IMR-90 (cell line): ENCODE measurements at regions not wholly inside any gene's neighbourhood (a gene's known extent, or its start where the extent isn't known, plus 50 kb on each side); places are given as distances from the start of the nearest gene placed in this dataset.

Experiments
- ATAC-seq: fragments of 200-7000 bp; cut with Tn5 transposase; 2 replicates; pipeline ENCODE4 v1.9.1; 2020; ENCODE audit warnings: low read depth, mild to moderate bottlenecking, moderate library complexity
- BruUV-seq: library from RNA; stranded (reverse); fragments of 400-500 nt; replicated peaks from 2 replicates; lab custom pipeline; 2021; lab: Mats Ljungman, UMichigan
- CTCF ChIA-PET: fragments of 300-600 bp; formaldehyde crosslinking; extraction: SDS; loops from one replicate; lab custom pipeline; 2021; ENCODE audit warnings: antibody characterized with exemption; lab: Yijun Ruan, JAX
- POLR2A ChIA-PET: fragments of 300-600 bp; sonication (Branson Sonifier 250); formaldehyde crosslinking; loops from one replicate; lab custom pipeline; 2022; ENCODE audit warnings: antibody characterized with exemption; ENCODE audit not compliant: unreplicated experiment; lab: Charles Lee
- DNase-seq: peaks from one replicate; pipeline ENCODE4 v3.0.0; 2013
- H2AFZ ChIP-seq: replicated peaks from 2 replicates; pipeline ENCODE3; 2013; ENCODE audit warnings: low read length, mild to moderate bottlenecking; ENCODE audit not compliant: poor library complexity
- H2AK5ac ChIP-seq: 2 replicates; pipeline ENCODE4 v1.6.1; 2013; ENCODE audit warnings: low read depth, low read length, inconsistent platforms
- H2AK9ac ChIP-seq: replicated peaks from 2 replicates; pipeline ENCODE3; 2013; ENCODE audit warnings: mild to moderate bottlenecking, low read depth, low read length, moderate library complexity; ENCODE audit not compliant: poor library complexity
- H2BK120ac ChIP-seq: 2 replicates; pipeline ENCODE4 v1.6.1; 2013; ENCODE audit warnings: low read depth, low read length, inconsistent platforms
- H2BK15ac ChIP-seq: 3 replicates; pipeline ENCODE4 v1.6.1; 2013; ENCODE audit warnings: low read depth, low read length, inconsistent platforms
- H2BK20ac ChIP-seq: 2 replicates; pipeline ENCODE4 v1.6.1; 2013; ENCODE audit warnings: low read depth, mild to moderate bottlenecking, inconsistent platforms, low read length, moderate library complexity
- H2BK5ac ChIP-seq: 2 replicates; pipeline ENCODE4 v1.6.1; 2013; ENCODE audit warnings: mild to moderate bottlenecking, low read depth, low read length, inconsistent platforms; ENCODE audit not compliant: poor library complexity, severe bottlenecking
- H3K14ac ChIP-seq: replicated peaks from 2 replicates; pipeline ENCODE4 v1.6.1; 2013; ENCODE audit warnings: low read depth, low read length, inconsistent platforms
- H3K18ac ChIP-seq: 2 replicates; pipeline ENCODE4 v1.6.1; 2013; ENCODE audit warnings: low read depth, low read length, control low read depth
- H3K23ac ChIP-seq: 2 replicates; pipeline ENCODE4 v1.6.1; 2013; ENCODE audit warnings: low read depth, low read length, inconsistent platforms
- H3K27ac ChIP-seq: 2 replicates; pipeline ENCODE4 v1.5.1; 2013; ENCODE audit warnings: mild to moderate bottlenecking, control low read depth, low read length; ENCODE audit not compliant: insufficient read depth
- H3K27me3 ChIP-seq: 2 replicates; pipeline ENCODE4 v1.6.1; 2013; ENCODE audit warnings: low read length; ENCODE audit not compliant: control insufficient read depth, insufficient read depth
- H3K36me3 ChIP-seq: 2 replicates; pipeline ENCODE4 v1.6.1; 2013; ENCODE audit warnings: low read length, mixed read lengths; ENCODE audit not compliant: control insufficient read depth, insufficient read depth
- H3K4ac ChIP-seq: 2 replicates; pipeline ENCODE4 v1.6.1; 2013; ENCODE audit warnings: low read depth, low read length, inconsistent platforms
- H3K4me1 ChIP-seq: 2 replicates; pipeline ENCODE4 v1.6.1; 2013; ENCODE audit warnings: low read length, mixed read lengths; ENCODE audit not compliant: control insufficient read depth, insufficient read depth
- H3K4me2 ChIP-seq: 2 replicates; pipeline ENCODE4 v1.6.1; 2013; ENCODE audit warnings: low read depth, mild to moderate bottlenecking, control low read depth, low read length, moderate library complexity
- H3K4me3 ChIP-seq: 2 replicates; pipeline ENCODE4 v1.5.1; 2013; ENCODE audit warnings: low read depth, mild to moderate bottlenecking, control low read depth, low read length, moderate library complexity; ENCODE audit not compliant: insufficient read depth
- H3K56ac ChIP-seq: 2 replicates; pipeline ENCODE4 v1.6.1; 2013; ENCODE audit warnings: low read length, inconsistent platforms; ENCODE audit not compliant: insufficient read depth; ENCODE audit errors: extremely low read depth
- H3K79me1 ChIP-seq, 2 experiments: 2 replicates each; pipeline ENCODE4 v1.6.1; 2013; ENCODE audit warnings: low read length in 2 of 2, inconsistent platforms in 1 of 2, low read depth in 1 of 2
- H3K9ac ChIP-seq: 2 replicates; pipeline ENCODE4 v1.6.1; 2013; ENCODE audit warnings: low read depth, low read length, control low read depth
- H3K9me1 ChIP-seq: 2 replicates; pipeline ENCODE4 v1.6.1; 2013; ENCODE audit warnings: low read length, inconsistent platforms; ENCODE audit not compliant: insufficient read depth
- H3K9me3 ChIP-seq: 2 replicates; pipeline ENCODE4 v1.6.1; 2013; ENCODE audit warnings: low read length; ENCODE audit not compliant: control insufficient read depth, insufficient read depth
- H4K20me1 ChIP-seq: 2 replicates; pipeline ENCODE4 v1.6.1; 2013; ENCODE audit warnings: low read length, inconsistent platforms; ENCODE audit not compliant: insufficient read depth
- H4K5ac ChIP-seq: 2 replicates; pipeline ENCODE4 v1.6.1; 2013; ENCODE audit warnings: mild to moderate bottlenecking, low read depth, low read length, control low read depth
- H4K8ac ChIP-seq, 2 experiments: 2 replicates each; pipeline ENCODE4 v1.6.1; 2013; ENCODE audit warnings: low read depth in 2 of 2, low read length in 2 of 2, control low read depth in 1 of 2, inconsistent platforms in 1 of 2
- H4K91ac ChIP-seq: 2 replicates; pipeline ENCODE4 v1.6.1; 2013; ENCODE audit warnings: low read depth, low read length, inconsistent platforms; ENCODE audit not compliant: insufficient read depth
- BHLHE40 ChIP-seq: fragments of 150-350 bp; IDR thresholded peaks from 2 replicates; pipeline ENCODE4 v1.6.1; 2016; ENCODE audit warnings: mild to moderate bottlenecking, low read depth, low read length
- CEBPB ChIP-seq: IDR thresholded peaks from 2 replicates; pipeline ENCODE4 v1.6.1; 2012; ENCODE audit warnings: low read depth, low read length, improper control_type of control experiment
- MAFK ChIP-seq: IDR thresholded peaks from 2 replicates; pipeline ENCODE4 v1.6.1; 2012; ENCODE audit warnings: low read depth, low read length, improper control_type of control experiment
- MAZ ChIP-seq: IDR thresholded peaks from 2 replicates; pipeline ENCODE4 v1.6.1; 2012; ENCODE audit warnings: low read depth, mild to moderate bottlenecking, low read length, improper control_type of control experiment, moderate library complexity, borderline replicate concordance
- MXI1 ChIP-seq: IDR thresholded peaks from 2 replicates; pipeline ENCODE4 v1.6.1; 2012; ENCODE audit warnings: low read depth, mild to moderate bottlenecking, low read length, moderate library complexity, borderline replicate concordance
- NFE2L2 ChIP-seq: fragments of 150-350 bp; IDR thresholded peaks from 2 replicates; pipeline ENCODE4 v1.6.1; 2016; ENCODE audit warnings: low read depth, mild to moderate bottlenecking, low read length
- POLR2A ChIP-seq: IDR thresholded peaks from 2 replicates; pipeline ENCODE4 v1.6.1; 2012; ENCODE audit warnings: mild to moderate bottlenecking, low read depth, low read length
- RAD21 ChIP-seq: IDR thresholded peaks from 2 replicates; pipeline ENCODE4 v1.6.1; 2012; ENCODE audit warnings: low read length, improper control_type of control experiment
- RFX5 ChIP-seq: IDR thresholded peaks from 2 replicates; pipeline ENCODE4 v1.8.0; 2012; ENCODE audit warnings: low read depth, mild to moderate bottlenecking, low read length, moderate library complexity
- SMC3 ChIP-seq: fragments of 150-350 bp; IDR thresholded peaks from 2 replicates; pipeline ENCODE4 v1.6.1; 2016; ENCODE audit warnings: low read depth, mild to moderate bottlenecking, antibody characterized with exemption, low read length, moderate library complexity
- USF2 ChIP-seq: fragments of 150-350 bp; IDR thresholded peaks from 2 replicates; pipeline ENCODE4 v1.6.1; 2017; ENCODE audit warnings: mild to moderate bottlenecking, antibody characterized with exemption, low read length, low read depth
- WGBS, 2 experiments: methylation state at CpG; one replicate each; pipeline versions ENCODE4 v1.1.5 to v1.1.7; 2013; ENCODE audit warnings: missing lambda C conversion rate in 2 of 2; ENCODE audit not compliant: insufficient read length in 1 of 2; ENCODE audit errors: extremely low coverage in 2 of 2; 5-methylcytosine and 5-hydroxymethylcytosine counted together
- dilution Hi-C: fragments of 300-500 bp; cut with HindIII; formaldehyde crosslinking; loops from one replicate; pipeline ENCODE4 v1.14.3; 2018; ENCODE audit warnings: low sequenced_read_pairs; ENCODE audit not compliant: unreplicated experiment
- in situ Hi-C: fragments of 300-500 bp; cut with MboI; formaldehyde crosslinking; loops from 3 replicates; pipeline ENCODE4 v1.14.3; 2019; ENCODE audit warnings: low sequenced_read_pairs, inconsistent platforms, mixed read lengths
- intact Hi-C: fragments of 100-400 bp; cut with micrococcal nuclease; formaldehyde crosslinking; loops from 2 replicates; pipeline ENCODE4 v1.10.0; 2022
- TF ChIP-seq, protein P1 (sequence below): fragments of 150-350 bp; IDR thresholded peaks from 2 replicates; pipeline ENCODE4 v1.6.1; 2016; ENCODE audit warnings: low read depth, mild to moderate bottlenecking, low read length, moderate library complexity, borderline replicate concordance

- H2AFZ ChIP-seq: no peak overlapping the region
- no peak overlapping the region for H2BK5ac ChIP-seq
- H4K91ac ChIP-seq: no peak overlapping the region
- intact Hi-C loops (no loop called here), in situ Hi-C loops (no loop called here), dilution Hi-C loops (no loop called here)
- H3K56ac ChIP-seq: no peak overlapping the region
- H3K14ac ChIP-seq: no peak overlapping the region
- H3K79me1 ChIP-seq: no peaks in the 10 kb centered on the region
- no peaks in the 10 kb centered on the region for H3K27me3 ChIP-seq
- no peak overlapping the region for H2BK20ac ChIP-seq
- no peak overlapping the region for H2AK9ac ChIP-seq
- no peak overlapping the region for H4K5ac ChIP-seq
- no peak overlapping the region for H3K4ac ChIP-seq
- no peak overlapping the region for H3K9ac ChIP-seq
- no peak overlapping the region for H2BK15ac ChIP-seq
- no peak for DNase-seq
- no peak overlapping the region for H3K4me3 ChIP-seq
- no peak overlapping the region for H3K18ac ChIP-seq
- H3K9me1 ChIP-seq: no peaks in the 10 kb centered on the region
- H4K8ac ChIP-seq: no peak overlapping the region
- H2AK5ac ChIP-seq: no peak overlapping the region
- H2BK120ac ChIP-seq: no peak overlapping the region
- no peak for ATAC-seq
- H3K36me3 ChIP-seq: no peaks in the 10 kb centered on the region
- ChIA-PET CTCF (no interaction called here), POLR2A (no interaction called here)
- no peaks in the 10 kb centered on the region for H3K4me1 ChIP-seq
- H3K9me3 ChIP-seq: peaks cover 6% of the 10 kb centered on the region; the same call in 1 of the 2 replicates
- no peak overlapping the region for H3K27ac ChIP-seq
- H4K20me1 ChIP-seq: no peaks in the 10 kb centered on the region
- no CpG with 5 or more reads among the region's 2 CpGs for whole genome bisulfite sequencing, 2 experiments
- TF ChIP-seq NFE2L2 (no peak), RFX5 (no peak), MAFK (no peak), BHLHE40 (no peak), SMC3 (no peak), MAZ (no peak), MXI1 (no peak), CEBPB (no peak), RAD21 (no peak), POLR2A (no peak), USF2 (no peak)
- TF ChIP-seq, protein P1, sequence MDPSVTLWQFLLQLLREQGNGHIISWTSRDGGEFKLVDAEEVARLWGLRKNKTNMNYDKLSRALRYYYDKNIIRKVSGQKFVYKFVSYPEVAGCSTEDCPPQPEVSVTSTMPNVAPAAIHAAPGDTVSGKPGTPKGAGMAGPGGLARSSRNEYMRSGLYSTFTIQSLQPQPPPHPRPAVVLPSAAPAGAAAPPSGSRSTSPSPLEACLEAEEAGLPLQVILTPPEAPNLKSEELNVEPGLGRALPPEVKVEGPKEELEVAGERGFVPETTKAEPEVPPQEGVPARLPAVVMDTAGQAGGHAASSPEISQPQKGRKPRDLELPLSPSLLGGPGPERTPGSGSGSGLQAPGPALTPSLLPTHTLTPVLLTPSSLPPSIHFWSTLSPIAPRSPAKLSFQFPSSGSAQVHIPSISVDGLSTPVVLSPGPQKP: no peak
- BruUV-seq: no TSS peak
- H3K4me2 ChIP-seq: no peak overlapping the region
- no peak overlapping the region for H3K23ac ChIP-seq
Observed at GRCh38 chr3:95310560-95310959, 1247.7 kb downstream of the NSUN3 start.
